Endothelial cell of umbilical vein (primary cell): ENCODE measurements at regions not wholly inside any gene's neighbourhood (a gene's known extent, or its start where the extent isn't known, plus 50 kb on each side); places are given as distances from the start of the nearest gene placed in this dataset.

Experiments
- BruUV-seq: library from RNA; stranded (reverse); fragments of 400-500 nt; replicated peaks from 2 replicates; lab custom pipeline; 2021; lab: Mats Ljungman, UMichigan
- CTCF ChIA-PET: fragments of 300-600, 350-600 bp; sonication (Branson Sonifier 250); formaldehyde crosslinking; loops from one replicate; lab custom pipeline; 2021; ENCODE audit warnings: antibody characterized with exemption, inconsistent platforms; lab: Charles Lee
- POLR2A ChIA-PET: fragments of 300-600, 350-600 bp; sonication (Branson Sonifier 250); formaldehyde crosslinking; loops from one replicate; lab custom pipeline; 2021; ENCODE audit warnings: antibody characterized with exemption, inconsistent platforms; lab: Charles Lee
- DNase-seq: peaks from one replicate; pipeline ENCODE4 v3.0.0-alpha.2; 2011; ENCODE audit warnings: low read depth, low spot score
- FAIRE-seq: peaks from 2 replicates; lab custom pipeline; 2011; peaks lifted over from hg19 to GRCh38; lab: Jason Lieb, UNC
- H2AFZ ChIP-seq: 2 replicates; pipeline ENCODE4 v1.6.0; 2012; ENCODE audit warnings: low read depth, low read length, control low read depth, inconsistent platforms
- H3K27ac ChIP-seq: 2 replicates; pipeline ENCODE4 v1.5.1; 2011; ENCODE audit warnings: low read depth, mild to moderate bottlenecking, control low read depth, low read length, moderate library complexity; ENCODE audit not compliant: insufficient read depth
- H3K27me3 ChIP-seq, 2 experiments: 2 replicates each; pipeline versions ENCODE4 v1.6.0 to v1.6.1; 2011; ENCODE audit warnings: low read length in 2 of 2, mixed read lengths in 1 of 2; ENCODE audit not compliant: control insufficient read depth in 2 of 2, insufficient read depth in 2 of 2
- H3K36me3 ChIP-seq, 2 experiments: 2 replicates in 1 of 2; 3 replicates in 1 of 2; pipeline ENCODE4 v1.5.1; 2011; ENCODE audit warnings: low read length in 2 of 2, mild to moderate bottlenecking in 1 of 2, moderate library complexity in 1 of 2; ENCODE audit not compliant: control insufficient read depth in 2 of 2, insufficient read depth in 2 of 2; ENCODE audit errors: extremely low read depth in 1 of 2
- H3K4me1 ChIP-seq: 3 replicates; pipeline ENCODE4 v1.5.1; 2011; ENCODE audit warnings: mild to moderate bottlenecking, low read length; ENCODE audit not compliant: control insufficient read depth, insufficient read depth; ENCODE audit errors: extremely low read depth
- H3K4me2 ChIP-seq: 2 replicates; pipeline ENCODE4 v1.6.1; 2011; ENCODE audit warnings: low read length, control low read depth, mixed read lengths; ENCODE audit not compliant: insufficient read depth
- H3K4me3 ChIP-seq, 3 experiments: fragments of 200-600 bp in 1 of 3; sonication (generic), shearing (Covaris generic) in 1 of 3; replicated peaks in 1 of 3; 2 replicates each; pipeline ENCODE4 v1.5.1; 2011 to 2016; ENCODE audit warnings: control low read depth in 3 of 3, low read length in 3 of 3, mild to moderate bottlenecking in 2 of 3, inconsistent platforms in 1 of 3, low read depth in 1 of 3, moderate library complexity in 1 of 3; ENCODE audit not compliant: insufficient read depth in 1 of 3
- H3K79me2 ChIP-seq: 2 replicates; pipeline ENCODE4 v1.6.0; 2012; ENCODE audit warnings: low read length, inconsistent platforms; ENCODE audit not compliant: control insufficient read depth, insufficient read depth
- H3K9ac ChIP-seq: replicated peaks from 2 replicates; pipeline ENCODE3; 2011; ENCODE audit warnings: low read length, control low read depth; ENCODE audit not compliant: insufficient read depth; ENCODE audit errors: extremely low read depth
- H3K9me1 ChIP-seq: replicated peaks from 3 replicates; pipeline ENCODE4 v1.6.0; 2011; ENCODE audit warnings: mild to moderate bottlenecking, low read length; ENCODE audit not compliant: control insufficient read depth, insufficient read depth; ENCODE audit errors: extremely low read depth
- H3K9me3 ChIP-seq: replicated peaks from 2 replicates; pipeline ENCODE4 v1.5.1; 2012; ENCODE audit warnings: low read length, inconsistent platforms; ENCODE audit not compliant: control insufficient read depth, insufficient read depth
- H4K20me1 ChIP-seq: replicated peaks from 2 replicates; pipeline ENCODE3; 2011; ENCODE audit warnings: mild to moderate bottlenecking, low read length; ENCODE audit not compliant: control insufficient read depth, insufficient read depth; ENCODE audit errors: extremely low read depth
- CTCF ChIP-seq, 2 donors: IDR thresholded peaks; 1 replicate in 1 of 2; 2 replicates in 1 of 2; pipeline ENCODE4 v1.5.1; 2011; ENCODE audit warnings: low read length in 2 of 2, mild to moderate bottlenecking in 2 of 2, moderate library complexity in 2 of 2, control low read depth in 1 of 2, inconsistent platforms in 1 of 2, low read depth in 1 of 2; ENCODE audit not compliant: insufficient read depth in 1 of 2; ENCODE audit errors: extremely low read depth in 1 of 2
- EZH2 ChIP-seq: IDR thresholded peaks from 2 replicates; pipeline ENCODE4 v1.6.1; 2012; ENCODE audit warnings: borderline replicate concordance, low read depth, mild to moderate bottlenecking, moderate library complexity, low read length, inconsistent platforms; ENCODE audit not compliant: severe bottlenecking
- FOS ChIP-seq: IDR thresholded peaks from 2 replicates; pipeline ENCODE4 v1.6.1; 2011; ENCODE audit warnings: mild to moderate bottlenecking, low read length, moderate library complexity, borderline replicate concordance; ENCODE audit not compliant: insufficient read depth
- GATA2 ChIP-seq: IDR thresholded peaks from 2 replicates; pipeline ENCODE4 v1.7.0; 2011; ENCODE audit warnings: low read depth, mild to moderate bottlenecking, moderate library complexity, mixed read lengths, low read length; ENCODE audit not compliant: insufficient read length, insufficient read depth
- JUN ChIP-seq: IDR thresholded peaks from 2 replicates; pipeline ENCODE4 v1.6.1; 2011; ENCODE audit warnings: borderline replicate concordance, low read depth; ENCODE audit not compliant: insufficient read length, insufficient read depth
- MAX ChIP-seq: IDR thresholded peaks from 2 replicates; pipeline ENCODE4 v1.6.1; 2011; ENCODE audit not compliant: insufficient read depth, insufficient read length
- MYC ChIP-seq: IDR thresholded peaks from one replicate; pipeline ENCODE4 v1.6.1; 2011; ENCODE audit warnings: mild to moderate bottlenecking, low read depth, low read length
- POLR2A ChIP-seq: IDR thresholded peaks from 2 replicates; pipeline ENCODE4 v1.6.1; 2012; ENCODE audit warnings: low read depth, mild to moderate bottlenecking, control low read depth, low read length
- POLR2AphosphoS5 ChIP-seq: IDR thresholded peaks from 2 replicates; pipeline ENCODE4 v1.6.1; 2012; ENCODE audit warnings: low read depth, mild to moderate bottlenecking, control low read depth, low read length, moderate library complexity; ENCODE audit not compliant: insufficient read depth
- dilution Hi-C: fragments of 300-500 bp; cut with MboI; formaldehyde crosslinking; loops from one replicate; pipeline ENCODE4 v1.15.0; 2019; ENCODE audit warnings: low sequenced_read_pairs; ENCODE audit not compliant: extremely low pct_ligation_motif_present
- intact Hi-C: fragments of 100-400 bp; cut with micrococcal nuclease; formaldehyde crosslinking; loops from one replicate; pipeline ENCODE4 v1.10.0; 2022

- Histone ChIP-seq H2AFZ (no peak overlapping the region), H3K4me2 (no peak overlapping the region), H3K27ac (no peak overlapping the region), H3K79me2 (no peaks in the 10 kb centered on the region), H3K9ac (no peak overlapping the region), H3K9me3 (no peaks in the 10 kb centered on the region), H3K4me3 (no peak overlapping the region), H3K9me1 (no peaks in the 10 kb centered on the region), H3K27me3 (no peaks in the 10 kb centered on the region), H3K4me1 (no peaks in the 10 kb centered on the region), H3K36me3 (no peaks in the 10 kb centered on the region), H4K20me1 (no peaks in the 10 kb centered on the region)
- POLR2A ChIA-PET: no interaction called here
- DNase-seq (no peak), FAIRE-seq (no peak)
- intact Hi-C loops (no loop called here), dilution Hi-C loops (no loop called here)
- CTCF ChIA-PET: no interaction called here
- TF ChIP-seq EZH2 (no peak), POLR2A (no peak), CTCF (IDR thresholded peaks at IDR 0.05; ENCODE audit: extremely low read depth in 1 of 2, insufficient read depth in 1 of 2, low read depth in 1 of 2, low read length in 2 of 2) (no peak), GATA2 (no peak), MYC (no peak)
- BruUV-seq: no TSS peak
Observed at GRCh38 chr2:217244815-217245214, 385.0 kb upstream of the TNP1 start.

DNA sequence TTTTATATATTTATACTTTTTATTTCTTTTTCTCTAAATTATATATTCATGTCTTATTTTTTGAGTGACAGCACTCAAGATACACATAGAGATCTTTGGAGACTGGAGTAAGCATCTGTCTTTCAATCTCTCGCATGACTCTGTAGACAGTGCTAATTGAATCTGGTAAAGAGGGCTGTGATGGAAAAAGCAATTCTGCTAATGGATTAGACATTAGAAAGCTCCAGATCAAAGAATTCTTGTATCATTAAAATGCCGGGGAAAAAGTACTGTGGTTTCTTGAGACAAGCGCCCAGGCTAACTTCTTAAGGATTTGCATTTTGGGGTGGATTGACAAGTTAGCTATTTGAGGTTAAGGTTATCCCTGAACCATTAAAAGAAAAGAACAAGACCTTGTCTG, 383.1 kb upstream of the TNP1 start:
- CTCF ChIA-PET: interaction anchor here (0.9 kb wide), 1 partner anchor 12 kb away, joined by 4 read pairs; no protein-coding TSS in a partner anchor

More for the DNA sequence above, 383.1 kb upstream of the TNP1 start:
- POLR2A ChIA-PET: no interaction called here
- BruUV-seq: no TSS peak
- no peak for TF ChIP-seq JUN
- no peak for TF ChIP-seq GATA2
- no peak for TF ChIP-seq EZH2
- TF ChIP-seq CTCF (IDR thresholded peaks at IDR 0.05; ENCODE audit: extremely low read depth in 1 of 2, insufficient read depth in 1 of 2, low read depth in 1 of 2, low read length in 2 of 2): no peak
- no peak for TF ChIP-seq FOS
- TF ChIP-seq MYC: no peak
- no peak for TF ChIP-seq MAX
- no peak for TF ChIP-seq POLR2A
- no peak for TF ChIP-seq POLR2AphosphoS5
- dilution Hi-C loops: no loop called here
- H2AFZ ChIP-seq: no peak overlapping the region
- no peaks in the 10 kb centered on the region for H3K36me3 ChIP-seq
- H3K27ac ChIP-seq: no peak overlapping the region
- FAIRE-seq (no peak), DNase-seq (no peak)
- no peak overlapping the region for H3K4me2 ChIP-seq
- H3K9ac ChIP-seq: no peak overlapping the region
- no peaks in the 10 kb centered on the region for H3K9me1 ChIP-seq
- no peak overlapping the region for H3K4me3 ChIP-seq
- H4K20me1 ChIP-seq: no peaks in the 10 kb centered on the region
- no peaks in the 10 kb centered on the region for H3K9me3 ChIP-seq
- no peaks in the 10 kb centered on the region for H3K27me3 ChIP-seq
- H3K4me1 ChIP-seq: no peaks in the 10 kb centered on the region
- no peaks in the 10 kb centered on the region for H3K79me2 ChIP-seq
- intact Hi-C loops: no loop called here
